Activated CD4-positive, alpha-beta T cell treated with anti-CD3 and anti-CD28 coated beads, Interleukin-2, Interleukin-6, amounts not matched to agents 100 ng/mL and 50 ng/mL, durations not matched to agents 16 hours and 8 hours (primary cell): ENCODE measurements at regions not wholly inside any gene's neighbourhood (a gene's known extent, or its start where the extent isn't known, plus 50 kb on each side); places are given as distances from the start of the nearest gene placed in this dataset.
"Not testable (repeated sequence)": the region's sequence is repeated elsewhere in the genome, so short reads cannot be mapped to it uniquely, and the experiment has no call there.

Experiments used
- DNase-seq: peaks from one replicate; pipeline ENCODE4 v3.0.0-alpha.2; 2020

- DNase-seq = no peak
These were observed 131.6 kb downstream of the SCG2 start for GRCh38 chr2:223470602-223471001.

- DNase-seq = no peak
These were observed 129.4 kb downstream of the SCG2 start for GRCh38 chr2:223472771-223473170.

- DNase-seq = no peak
These were observed 127.3 kb downstream of the SCG2 start for GRCh38 chr2:223474893-223475292.

- DNase-seq = no peak
These were observed 126.3 kb downstream of the SCG2 start for GRCh38 chr2:223475901-223476300.

- no peak for DNase-seq
These were observed 124.8 kb downstream of the SCG2 start for GRCh38 chr2:223477318-223477717.

- DNase-seq = no peak
These were observed 120.7 kb downstream of the SCG2 start for GRCh38 chr2:223481486-223481885.

- no peak for DNase-seq
These were observed 115.4 kb downstream of the SCG2 start for GRCh38 chr2:223486751-223487150.

- no peak for DNase-seq
These were observed 114.8 kb downstream of the SCG2 start for GRCh38 chr2:223487214-223487846.

- DNase-seq = no peak
These were observed 113.3 kb downstream of the SCG2 start for GRCh38 chr2:223488814-223489213.

- no peak for DNase-seq
These were observed 107.7 kb downstream of the SCG2 start for GRCh38 chr2:223494496-223494895.

GRCh38 chr2:223494942-223495341, 107.2 kb downstream of the SCG2 start:
- no peak for DNase-seq

GRCh38 chr2:223496853-223497252, 105.3 kb downstream of the SCG2 start:
- DNase-seq = not testable (repeated sequence)

- no peak for DNase-seq
These were observed 101.5 kb downstream of the SCG2 start for GRCh38 chr2:223500709-223501108.

- DNase-seq = no peak
These were observed 100.5 kb downstream of the SCG2 start for GRCh38 chr2:223501641-223502040.

GRCh38 chr2:223503746-223504145, 98.4 kb downstream of the SCG2 start:
- DNase-seq = no peak

- no peak for DNase-seq
These were observed 93.8 kb downstream of the SCG2 start for GRCh38 chr2:223508372-223508771.

- DNase-seq = no peak
These were observed 91.4 kb downstream of the SCG2 start for GRCh38 chr2:223510713-223511112.

GRCh38 chr2:223511168-223511567, 91.0 kb downstream of the SCG2 start:
- no peak for DNase-seq

- no peak for DNase-seq
These were observed 88.2 kb downstream of the SCG2 start for GRCh38 chr2:223513771-223514455.

GRCh38 chr2:223519471-223519870, 82.7 kb downstream of the SCG2 start:
- DNase-seq = no peak

GRCh38 chr2:223522796-223523195, 79.4 kb downstream of the SCG2 start:
- DNase-seq = no peak

GRCh38 chr2:223523551-223524001, 78.6 kb downstream of the SCG2 start:
- DNase-seq = no peak

- DNase-seq = no peak
These were observed 78.1 kb downstream of the SCG2 start for GRCh38 chr2:223524066-223524465.

- DNase-seq = no peak
These were observed 76.1 kb downstream of the SCG2 start for GRCh38 chr2:223526106-223526505.

- DNase-seq = no peak
These were observed 74.1 kb downstream of the SCG2 start for GRCh38 chr2:223528036-223528435.
